Heart left ventricle (tissue), 13 donors: ENCODE measurements at regions not wholly inside any gene's neighbourhood (a gene's known extent, or its start where the extent isn't known, plus 50 kb on each side); places are given as distances from the start of the nearest gene placed in this dataset.

Experiments used
- CTCF ChIP-seq, 12 donors: fragments of 200-600 bp; sonication (generic) in 4 of 12; IDR thresholded peaks; one replicate each; pipeline versions ENCODE4 v1.5.0 to v1.8.0; 2018 to 2022; ENCODE audit warnings: antibody characterized with exemption in 12 of 12, mild to moderate bottlenecking in 5 of 12
- POLR2A ChIP-seq, 2 donors: fragments of 450-650 bp; IDR thresholded peaks; one replicate each; pipeline ENCODE4 v1.6.1; 2017; ENCODE audit warnings: antibody characterized with exemption in 2 of 2, mild to moderate bottlenecking in 2 of 2, moderate library complexity in 2 of 2
- donor health status: ischemic (EF 13 %, LVEDD 7.1; RV severe dilation, severe dysfunction).
- donor health status: DM: no; HTN: yes; CAD: no.
- donor health status: DM: no; HTN: no; CAD: no.
- donor health status: ischemic (EF 25% LVEDD 6.9; RV normal size, moderate dysfunction).
- donor health status: ischemic (EF 25% LVEDD 5.7; RV mildly dilated, moderate dysfunction).
- donor health status: ischemic (EF 35%, LVEDD 5.7; RV mildly dilated, moderate dysfunction).
- donor health status: nonischemic (EF 11% LVEDD 7.7; RV severe dilation, severe dysfunction).
- donor health status: DM: yes; HTN: yes; CAD: no.
- donor health status: PGD.
- donor health status: ischemic (EF 29% LVEDD 5.4; RV normal size, mild dysfunction).
- donor health status: nonischemic (EF 23%, LVEDD 6.1; RV moderate dilation, normal function).

- TF ChIP-seq CTCF (IDR thresholded peaks at IDR 0.05) = no peak
- no peak for TF ChIP-seq POLR2A (IDR thresholded peaks at IDR 0.05)
These were observed 437.4 kb upstream of the MC4R start for GRCh38 chr18:60809937-60810336.
